ENCODE measurements at regions not wholly inside any gene's neighbourhood (a gene's known extent, or its start where the extent isn't known, plus 50 kb on each side); places are given as distances from the start of the nearest gene placed in this dataset.

GRCh38 chr5:130526708-130527107 lies 622.4 kb downstream of the CHSY3 start (continued):
- TF ChIP-seq TSHZ1 (CRISPR knock-in tag; IDR thresholded peaks at IDR 0.05): no peak
- no peak for TF ChIP-seq RAD51 (IDR thresholded peaks at IDR 0.05; ENCODE audit: borderline replicate concordance, low read depth)
- no peak for TF ChIP-seq FOSL1 (tag; conservative IDR thresholded peaks at IDR 0.05)
- TF ChIP-seq ZNF165 (CRISPR knock-in tag; IDR thresholded peaks at IDR 0.05; ENCODE audit: borderline replicate concordance): no peak

- Histone ChIP-seq H3K9ac (ENCODE audit: insufficient read depth in 1 of 2, low read depth in 2 of 2, low read length in 2 of 2) (no peak overlapping the region), H2AFZ (ENCODE audit: low read depth, low read length) (no peak overlapping the region), H4K20me1 (replicated peaks; ENCODE audit: control insufficient read depth, insufficient read depth, low read length) (no peaks in the 10 kb centered on the region), H3K27me3 (ENCODE audit: control insufficient read depth in 2 of 2, insufficient read depth in 2 of 2, low read length in 2 of 2) (no peaks in the 10 kb centered on the region), H3K9me1 (ENCODE audit: control insufficient read depth, insufficient read depth, low read length) (no peaks in the 10 kb centered on the region), H3K4me3 (no peak overlapping the region), H3K27ac (ENCODE audit: extremely low read depth, low read depth, low read length) (no peak overlapping the region), H3K9me3 (replicated peaks; ENCODE audit: control insufficient read depth, insufficient read depth, low read depth, low read length) (no peaks in the 10 kb centered on the region), H3K4me2 (ENCODE audit: insufficient read depth, low read length) (no peak overlapping the region), H3K4me1 (replicated peaks in 1 of 2; ENCODE audit: control insufficient read depth in 2 of 2, insufficient read depth in 2 of 2, low read length in 2 of 2) (no peaks in the 10 kb centered on the region), H3K79me2 (ENCODE audit: control insufficient read depth, insufficient read depth, low read length) (no peaks in the 10 kb centered on the region), H3K36me3 (ENCODE audit: control insufficient read depth, insufficient read depth, low read length) (no peaks in the 10 kb centered on the region)
- no peak for DNase-seq (ENCODE audit: extremely low read depth in 1 of 4, low spot score in 3 of 4)
- CTCF ChIA-PET (ENCODE audit: low intra/inter-chr PET ratio): no interaction called here
- TF ChIP-seq ZEB2 (IDR thresholded peaks at IDR 0.05): no peak
- no peak for FAIRE-seq
- in situ Hi-C loops (cut with MboI) (no loop called here), intact Hi-C loops (cut with micrococcal nuclease) (no loop called here)
- 0% methylated on average over 1 of the region's 1 CpG for WGBS (ENCODE audit: insufficient coverage, low coverage, missing lambda C conversion rate)
- no peak for ATAC-seq
- POLR2A ChIA-PET: interaction anchor here (0.6 kb wide), 1 partner anchor 195 kb away, joined by 3 read pairs; no protein-coding TSS in a partner anchor
- no TSS peak for BruUV-seq (replicated peaks)
Measured at GRCh38 chr5:130520211-130520610, 615.9 kb downstream of the CHSY3 start.
